ENCODE measurements at regions not wholly inside any gene's neighbourhood (a gene's known extent, or its start where the extent isn't known, plus 50 kb on each side); places are given as distances from the start of the nearest gene placed in this dataset.

DNA sequence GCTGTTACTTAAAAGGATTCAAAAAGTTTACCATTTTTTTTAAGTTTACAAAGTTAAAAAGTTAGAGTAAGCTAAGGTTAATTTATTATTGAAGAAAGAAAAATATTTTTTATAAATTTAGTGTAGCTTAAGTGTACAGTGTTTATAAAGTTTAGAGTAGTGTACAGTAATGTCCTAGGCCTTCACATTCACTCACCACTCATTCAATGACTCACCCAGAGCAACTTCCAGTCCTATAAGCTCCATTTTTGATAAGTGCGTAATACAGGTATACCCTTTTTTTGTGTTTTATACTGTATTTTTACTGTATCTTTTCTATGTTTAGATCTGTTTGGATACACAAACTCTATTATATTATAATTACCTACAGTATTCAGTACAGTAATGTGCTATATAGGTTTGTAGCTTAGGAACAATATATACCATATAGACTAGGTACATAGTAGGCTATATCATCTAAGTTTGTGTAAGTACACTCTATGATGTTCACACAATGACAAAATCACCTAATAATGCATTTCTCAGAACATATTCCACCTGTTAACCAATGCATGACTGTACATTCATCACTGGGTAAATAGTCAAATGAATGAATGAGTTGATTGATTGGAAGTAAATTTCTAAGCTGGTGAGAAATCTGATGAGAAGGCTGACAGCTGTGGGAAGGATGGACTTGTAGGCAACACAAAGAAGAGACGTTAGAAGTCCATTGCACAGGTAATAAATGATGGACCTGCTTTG is 95.2 kb upstream of the CDIN1 start:
- no peak for TF ChIP-seq SIN3A (IDR thresholded peaks at IDR 0.05; ENCODE audit: borderline replicate concordance, insufficient read depth, low read length)
- TF ChIP-seq FOXP2 (optimal IDR thresholded peaks at IDR 0.05; ENCODE audit: borderline replicate concordance, extremely low read depth, extremely low read length, insufficient read depth): no peak
- no peak for TF ChIP-seq TAF1 (IDR thresholded peaks at IDR 0.05; ENCODE audit: borderline replicate concordance, insufficient read depth, low read length)
- TF ChIP-seq, protein P1, sequence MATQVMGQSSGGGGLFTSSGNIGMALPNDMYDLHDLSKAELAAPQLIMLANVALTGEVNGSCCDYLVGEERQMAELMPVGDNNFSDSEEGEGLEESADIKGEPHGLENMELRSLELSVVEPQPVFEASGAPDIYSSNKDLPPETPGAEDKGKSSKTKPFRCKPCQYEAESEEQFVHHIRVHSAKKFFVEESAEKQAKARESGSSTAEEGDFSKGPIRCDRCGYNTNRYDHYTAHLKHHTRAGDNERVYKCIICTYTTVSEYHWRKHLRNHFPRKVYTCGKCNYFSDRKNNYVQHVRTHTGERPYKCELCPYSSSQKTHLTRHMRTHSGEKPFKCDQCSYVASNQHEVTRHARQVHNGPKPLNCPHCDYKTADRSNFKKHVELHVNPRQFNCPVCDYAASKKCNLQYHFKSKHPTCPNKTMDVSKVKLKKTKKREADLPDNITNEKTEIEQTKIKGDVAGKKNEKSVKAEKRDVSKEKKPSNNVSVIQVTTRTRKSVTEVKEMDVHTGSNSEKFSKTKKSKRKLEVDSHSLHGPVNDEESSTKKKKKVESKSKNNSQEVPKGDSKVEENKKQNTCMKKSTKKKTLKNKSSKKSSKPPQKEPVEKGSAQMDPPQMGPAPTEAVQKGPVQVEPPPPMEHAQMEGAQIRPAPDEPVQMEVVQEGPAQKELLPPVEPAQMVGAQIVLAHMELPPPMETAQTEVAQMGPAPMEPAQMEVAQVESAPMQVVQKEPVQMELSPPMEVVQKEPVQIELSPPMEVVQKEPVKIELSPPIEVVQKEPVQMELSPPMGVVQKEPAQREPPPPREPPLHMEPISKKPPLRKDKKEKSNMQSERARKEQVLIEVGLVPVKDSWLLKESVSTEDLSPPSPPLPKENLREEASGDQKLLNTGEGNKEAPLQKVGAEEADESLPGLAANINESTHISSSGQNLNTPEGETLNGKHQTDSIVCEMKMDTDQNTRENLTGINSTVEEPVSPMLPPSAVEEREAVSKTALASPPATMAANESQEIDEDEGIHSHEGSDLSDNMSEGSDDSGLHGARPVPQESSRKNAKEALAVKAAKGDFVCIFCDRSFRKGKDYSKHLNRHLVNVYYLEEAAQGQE (IDR thresholded peaks at IDR 0.05; ENCODE audit: insufficient read depth in 1 of 2, low read depth in 2 of 2, low read length in 2 of 2): no peak
- no peak for TF ChIP-seq POLR2AphosphoS5 (IDR thresholded peaks at IDR 0.05; ENCODE audit: low read depth, low read length)

DNA sequence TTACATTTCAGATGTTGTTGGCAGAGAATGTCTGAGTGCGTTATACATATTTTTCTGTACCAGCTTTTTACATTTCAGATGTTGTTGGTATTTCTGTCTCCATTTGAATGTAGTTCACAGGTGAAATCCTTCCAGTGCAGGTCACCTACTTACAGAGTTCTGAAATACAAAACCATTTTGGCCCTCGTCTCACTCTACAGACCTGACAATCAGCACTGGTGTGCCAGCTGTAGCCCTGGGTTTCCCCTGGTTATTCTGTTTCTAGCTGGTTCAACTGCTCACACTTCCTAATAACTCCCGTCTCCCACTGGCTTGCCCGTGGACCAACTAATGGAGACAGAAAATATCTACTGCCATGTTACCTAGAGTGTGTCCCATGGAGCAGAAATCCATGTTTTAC is 87.5 kb upstream of the CDIN1 start:
- TF ChIP-seq TAF1 (IDR thresholded peaks at IDR 0.05; ENCODE audit: borderline replicate concordance, insufficient read depth, low read length) (no peak), FOXP2 (optimal IDR thresholded peaks at IDR 0.05; ENCODE audit: borderline replicate concordance, extremely low read depth, extremely low read length, insufficient read depth) (no peak), POLR2AphosphoS5 (IDR thresholded peaks at IDR 0.05; ENCODE audit: low read depth, low read length) (no peak), SIN3A (IDR thresholded peaks at IDR 0.05; ENCODE audit: borderline replicate concordance, insufficient read depth, low read length) (no peak)
- TF ChIP-seq, protein P1 (IDR thresholded peaks at IDR 0.05; ENCODE audit: insufficient read depth in 1 of 2, low read depth in 2 of 2, low read length in 2 of 2): no peak

DNA sequence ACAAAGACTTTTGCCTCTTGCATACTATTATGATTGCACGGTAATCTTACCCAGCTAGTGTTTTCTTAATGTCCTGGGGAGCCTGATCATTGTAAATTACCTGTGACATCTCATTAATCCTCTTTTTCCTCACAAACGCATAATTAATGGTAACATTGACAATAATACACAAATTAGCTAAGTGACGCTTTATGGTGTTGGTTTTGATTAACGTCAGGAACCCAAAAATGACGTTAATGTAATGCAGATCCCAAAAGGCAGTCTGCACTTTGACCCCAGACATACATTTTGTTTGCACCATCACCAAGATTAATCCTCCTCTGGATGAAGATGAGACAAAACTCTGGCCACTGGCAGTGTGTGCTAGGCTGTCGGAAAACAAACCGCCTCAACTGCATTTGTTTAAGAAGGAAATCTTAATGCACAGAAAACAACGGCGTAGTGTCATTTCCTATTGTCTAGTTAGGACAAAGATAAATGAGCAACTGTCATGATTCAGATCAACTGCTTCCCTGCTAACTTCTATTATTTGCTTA is 83.9 kb upstream of the CDIN1 start:
- TF ChIP-seq TAF1 (IDR thresholded peaks at IDR 0.05; ENCODE audit: borderline replicate concordance, insufficient read depth, low read length) (no peak), SIN3A (IDR thresholded peaks at IDR 0.05; ENCODE audit: borderline replicate concordance, insufficient read depth, low read length) (no peak; the same call in 1 of the 2 replicates), FOXP2 (optimal IDR thresholded peaks at IDR 0.05; ENCODE audit: borderline replicate concordance, extremely low read depth, extremely low read length, insufficient read depth) (no peak), POLR2AphosphoS5 (IDR thresholded peaks at IDR 0.05; ENCODE audit: low read depth, low read length) (no peak; the same call in 1 of the 2 replicates)

DNA sequence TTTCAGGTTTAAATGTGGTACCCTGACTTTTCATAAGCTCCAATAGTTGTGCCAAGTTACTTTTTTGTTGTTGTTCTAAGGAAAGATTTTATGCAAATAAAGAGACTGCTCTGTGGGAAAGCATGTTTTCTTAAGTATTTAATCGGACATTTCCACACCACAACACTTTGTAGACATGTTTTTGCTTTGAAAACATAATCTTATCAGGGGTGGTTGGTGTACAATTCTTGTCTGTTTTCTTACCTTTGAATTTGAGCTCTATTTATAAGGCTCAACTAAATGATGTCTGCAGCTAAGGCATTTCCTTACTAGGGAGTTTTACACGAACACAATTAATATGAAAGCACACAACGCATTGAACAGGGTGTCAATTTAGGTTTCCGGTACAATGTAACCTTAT is 81.5 kb upstream of the CDIN1 start:
- TF ChIP-seq SIN3A (IDR thresholded peaks at IDR 0.05; ENCODE audit: borderline replicate concordance, insufficient read depth, low read length) (no peak), TAF1 (IDR thresholded peaks at IDR 0.05; ENCODE audit: borderline replicate concordance, insufficient read depth, low read length) (no peak), FOXP2 (optimal IDR thresholded peaks at IDR 0.05; ENCODE audit: borderline replicate concordance, extremely low read depth, extremely low read length, insufficient read depth) (no peak), POLR2AphosphoS5 (IDR thresholded peaks at IDR 0.05; ENCODE audit: low read depth, low read length) (no peak)
- TF ChIP-seq, protein P1 (IDR thresholded peaks at IDR 0.05; ENCODE audit: insufficient read depth in 1 of 2, low read depth in 2 of 2, low read length in 2 of 2): no peak

DNA sequence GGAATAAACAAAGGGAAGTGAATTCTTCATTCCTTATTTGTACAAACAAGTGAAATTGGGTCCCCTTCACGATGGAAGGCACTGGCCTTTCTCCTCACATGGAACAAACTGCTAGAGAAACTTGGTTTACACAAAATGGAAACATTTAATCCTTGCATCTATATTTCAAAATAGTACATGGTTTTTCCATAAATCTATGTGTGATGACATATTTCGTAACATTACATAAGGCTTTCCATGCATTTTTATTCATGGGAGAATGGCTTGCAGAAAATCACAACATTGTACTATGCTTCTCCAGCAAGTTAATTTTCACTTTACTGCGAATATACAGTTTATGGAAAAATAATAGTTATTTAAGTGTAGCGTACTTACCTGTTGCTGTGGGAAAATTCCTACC is 81.0 kb upstream of the CDIN1 start:
- TF ChIP-seq TAF1 (IDR thresholded peaks at IDR 0.05; ENCODE audit: borderline replicate concordance, insufficient read depth, low read length) (no peak), POLR2AphosphoS5 (IDR thresholded peaks at IDR 0.05; ENCODE audit: low read depth, low read length) (no peak), FOXP2 (optimal IDR thresholded peaks at IDR 0.05; ENCODE audit: borderline replicate concordance, extremely low read depth, extremely low read length, insufficient read depth) (no peak), SIN3A (IDR thresholded peaks at IDR 0.05; ENCODE audit: borderline replicate concordance, insufficient read depth, low read length) (no peak)
- TF ChIP-seq, protein P1 (IDR thresholded peaks at IDR 0.05; ENCODE audit: insufficient read depth in 1 of 2, low read depth in 2 of 2, low read length in 2 of 2): no peak
